ENCODE measurements at regions not wholly inside any gene's neighbourhood (a gene's known extent, or its start where the extent isn't known, plus 50 kb on each side); places are given as distances from the start of the nearest gene placed in this dataset.

DNA sequence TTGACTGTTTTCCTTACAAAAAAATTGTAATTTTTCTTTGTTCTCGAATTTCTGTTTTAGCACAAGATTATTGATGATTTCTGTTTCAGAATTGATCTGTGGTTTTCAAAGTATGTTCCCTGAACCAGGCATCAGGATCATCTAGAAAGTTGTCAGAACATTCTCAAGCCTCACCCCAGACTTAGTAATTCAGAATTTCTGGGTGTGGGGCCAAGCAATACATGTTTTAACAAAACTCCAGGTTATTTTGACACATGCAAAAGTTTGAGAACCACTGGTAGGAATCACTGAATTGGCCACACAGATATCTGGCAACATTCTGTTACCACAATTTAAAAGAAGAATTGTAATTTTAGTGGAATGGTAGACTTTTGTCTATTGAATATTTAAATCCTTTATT lies 1173.9 kb upstream of the LRRTM3 start:
- H3K4me3 ChIP-seq (ENCODE audit: low read depth, low read length), result no peak overlapping the region
- DNase-seq (ENCODE audit: low read depth), result no peak
- TF ChIP-seq CTCF (IDR thresholded peaks at IDR 0.05; ENCODE audit: low read depth, low read length, missing control alignments), result no peak

DNA sequence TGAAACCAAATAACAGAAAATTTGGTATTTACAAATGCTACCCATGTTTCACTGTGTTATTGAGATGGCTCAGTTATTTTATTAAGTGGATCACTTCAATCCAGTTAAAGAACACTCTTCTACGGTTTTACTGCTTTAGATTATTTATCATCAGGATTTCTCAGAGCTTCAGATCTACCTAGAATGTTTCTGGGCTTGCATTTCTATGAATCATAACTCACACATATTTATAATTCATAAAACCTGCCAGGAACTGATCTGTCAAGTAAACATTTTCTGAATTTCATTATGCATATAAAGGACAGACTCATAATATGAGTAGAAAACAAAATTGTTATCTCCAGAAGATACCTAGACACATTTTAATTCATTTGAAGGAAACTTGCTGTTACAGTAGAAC lies 1172.3 kb upstream of the LRRTM3 start:
- no peak for TF ChIP-seq CTCF (IDR thresholded peaks at IDR 0.05; ENCODE audit: low read depth, low read length, missing control alignments)
- DNase-seq (ENCODE audit: low read depth), result no peak

GRCh38 chr10:65754112-65754511 lies 1171.7 kb upstream of the LRRTM3 start:
- DNase-seq (ENCODE audit: low read depth), result no peak
- H3K4me3 ChIP-seq (ENCODE audit: low read depth, low read length), result no peak overlapping the region
- no peak for TF ChIP-seq CTCF (IDR thresholded peaks at IDR 0.05; ENCODE audit: low read depth, low read length, missing control alignments)

More for the DNA sequence above, 1172.3 kb upstream of the LRRTM3 start:
- no peak overlapping the region for H3K4me3 ChIP-seq (ENCODE audit: low read depth, low read length)

DNA sequence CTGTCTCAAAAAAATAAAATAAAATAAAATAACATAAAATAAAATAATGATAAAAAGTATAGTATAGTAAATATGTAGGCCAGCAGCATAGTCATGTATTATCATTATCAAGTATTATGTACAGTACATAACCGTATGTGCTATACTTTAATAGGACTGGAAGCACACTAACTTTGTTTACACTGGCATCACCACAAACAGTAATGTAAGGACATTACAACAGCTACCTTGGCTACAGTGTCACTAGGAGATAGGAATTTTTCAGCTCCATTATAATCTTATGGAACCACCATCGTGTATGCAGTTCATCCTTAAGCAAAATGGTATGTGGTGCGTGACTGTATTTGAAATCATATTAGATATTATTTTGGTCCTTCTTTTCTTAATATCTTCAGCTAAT lies 1163.5 kb upstream of the LRRTM3 start:
- H3K4me3 ChIP-seq (ENCODE audit: low read depth, low read length), result no peak overlapping the region
- no peak for TF ChIP-seq CTCF (IDR thresholded peaks at IDR 0.05; ENCODE audit: low read depth, low read length, missing control alignments)
- DNase-seq (ENCODE audit: low read depth), result no peak

DNA sequence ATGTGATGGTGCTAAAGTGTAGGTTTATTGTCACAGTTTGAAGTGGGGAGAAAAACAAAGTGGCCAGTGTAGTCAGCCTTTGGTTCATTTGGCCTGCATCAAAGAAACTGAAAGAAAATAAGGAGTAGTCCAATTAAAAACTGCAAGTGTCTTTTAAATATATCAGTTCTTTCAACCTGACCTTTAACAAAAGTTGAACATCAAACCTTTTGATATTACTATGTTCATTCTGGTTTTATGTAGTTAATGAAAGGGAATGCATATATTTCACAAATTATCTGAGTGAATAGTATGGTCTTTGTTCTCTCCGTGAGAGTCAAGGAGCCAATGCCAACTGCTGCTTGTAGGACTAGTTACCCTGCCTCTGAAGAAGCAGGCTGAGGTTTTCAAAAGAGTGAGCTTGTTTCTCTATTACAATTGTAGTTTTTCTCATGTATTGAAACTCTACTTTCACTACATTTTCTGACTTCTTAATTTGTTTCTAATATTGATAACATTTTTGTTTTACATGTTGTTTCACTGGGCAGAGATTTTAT lies 1160.8 kb upstream of the LRRTM3 start:
- H3K4me3 ChIP-seq (ENCODE audit: low read depth, low read length), result no peak overlapping the region
- TF ChIP-seq CTCF (IDR thresholded peaks at IDR 0.05; ENCODE audit: low read depth, low read length, missing control alignments), result no peak
- no peak for DNase-seq (ENCODE audit: low read depth)

DNA sequence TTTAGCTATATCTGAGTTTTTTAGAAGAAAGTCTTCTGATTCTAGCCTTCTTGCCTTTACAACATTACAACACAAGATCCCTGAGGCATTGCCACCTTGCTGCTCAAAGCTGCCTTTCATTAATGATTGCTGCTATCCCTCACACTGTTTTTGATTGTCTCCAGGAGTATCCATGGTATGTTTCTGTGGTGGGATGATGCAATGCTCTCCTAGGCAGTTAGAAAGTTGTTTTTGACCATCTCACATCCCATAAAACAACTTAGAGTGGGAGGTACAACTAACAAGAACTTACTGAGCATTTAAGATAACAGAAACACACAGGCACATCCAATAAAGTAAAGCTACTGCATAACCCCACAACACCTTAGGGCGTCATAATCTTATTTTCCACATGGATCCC lies 1156.0 kb upstream of the LRRTM3 start:
- H3K4me3 ChIP-seq (ENCODE audit: low read depth, low read length), result no peak overlapping the region
- no peak for DNase-seq (ENCODE audit: low read depth)
- no peak for TF ChIP-seq CTCF (IDR thresholded peaks at IDR 0.05; ENCODE audit: low read depth, low read length, missing control alignments)

- no peak for TF ChIP-seq CTCF (IDR thresholded peaks at IDR 0.05; ENCODE audit: low read depth, low read length, missing control alignments)
- no peak for DNase-seq (ENCODE audit: low read depth)
- no peak overlapping the region for H3K4me3 ChIP-seq (ENCODE audit: low read depth, low read length)
Measured at GRCh38 chr10:65778753-65779152, 1147.1 kb upstream of the LRRTM3 start.

All from GM12864 (cell line).